ENCODE measurements at regions not wholly inside any gene's neighbourhood (a gene's known extent, or its start where the extent isn't known, plus 50 kb on each side); places are given as distances from the start of the nearest gene placed in this dataset.

- TF ChIP-seq, protein P1, sequence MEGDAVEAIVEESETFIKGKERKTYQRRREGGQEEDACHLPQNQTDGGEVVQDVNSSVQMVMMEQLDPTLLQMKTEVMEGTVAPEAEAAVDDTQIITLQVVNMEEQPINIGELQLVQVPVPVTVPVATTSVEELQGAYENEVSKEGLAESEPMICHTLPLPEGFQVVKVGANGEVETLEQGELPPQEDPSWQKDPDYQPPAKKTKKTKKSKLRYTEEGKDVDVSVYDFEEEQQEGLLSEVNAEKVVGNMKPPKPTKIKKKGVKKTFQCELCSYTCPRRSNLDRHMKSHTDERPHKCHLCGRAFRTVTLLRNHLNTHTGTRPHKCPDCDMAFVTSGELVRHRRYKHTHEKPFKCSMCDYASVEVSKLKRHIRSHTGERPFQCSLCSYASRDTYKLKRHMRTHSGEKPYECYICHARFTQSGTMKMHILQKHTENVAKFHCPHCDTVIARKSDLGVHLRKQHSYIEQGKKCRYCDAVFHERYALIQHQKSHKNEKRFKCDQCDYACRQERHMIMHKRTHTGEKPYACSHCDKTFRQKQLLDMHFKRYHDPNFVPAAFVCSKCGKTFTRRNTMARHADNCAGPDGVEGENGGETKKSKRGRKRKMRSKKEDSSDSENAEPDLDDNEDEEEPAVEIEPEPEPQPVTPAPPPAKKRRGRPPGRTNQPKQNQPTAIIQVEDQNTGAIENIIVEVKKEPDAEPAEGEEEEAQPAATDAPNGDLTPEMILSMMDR (IDR thresholded peaks at IDR 0.05; ENCODE audit: borderline replicate concordance, extremely low read depth, low read length, poor library complexity, severe bottlenecking), result no peak
- no peak for TF ChIP-seq EZH2 (IDR thresholded peaks at IDR 0.05; ENCODE audit: borderline replicate concordance, low read depth, low read length, severe bottlenecking)
Measured at GRCh38 chr20:56158489-56158888, 90.0 kb upstream of the MC3R start.

Measured in DND-41 (cell line).